HepG2 (cell line): ENCODE measurements at regions not wholly inside any gene's neighbourhood (a gene's known extent, or its start where the extent isn't known, plus 50 kb on each side); places are given as distances from the start of the nearest gene placed in this dataset.

Source experiments
- ATAC-seq: fragments of 200-7000 bp; cut with Tn5 transposase; 3 replicates; pipeline ENCODE4 v1.9.1; 2020; ENCODE audit warnings: mild to moderate bottlenecking, moderate library complexity
- BruUV-seq: library from RNA; stranded (reverse); fragments of 400-500 nt; replicated peaks from 2 replicates; lab custom pipeline; 2021; lab: Mats Ljungman, UMichigan
- CTCF ChIA-PET: fragments of 300-600 bp; formaldehyde crosslinking; extraction: SDS; loops from one replicate; lab custom pipeline; 2021; ENCODE audit warnings: low total read pairs, inconsistent platforms, low intra/inter-chr PET ratio; lab: Yijun Ruan, JAX
- POLR2A ChIA-PET: fragments of 350-600 bp; sonication (Branson Sonifier 250); formaldehyde crosslinking; loops from one replicate; lab custom pipeline; 2020; ENCODE audit warnings: antibody characterized with exemption, inconsistent platforms; lab: Yijun Ruan, JAX
- DNase-seq: peaks from one replicate; pipeline ENCODE4 v3.0.0-alpha.2; 2015; ENCODE audit warnings: low spot score
- FAIRE-seq: peaks from 3 replicates; lab custom pipeline; 2011; peaks lifted over from hg19 to GRCh38; lab: Jason Lieb, UNC
- H2AFZ ChIP-seq: one replicate; pipeline ENCODE4 v1.6.1; 2011; ENCODE audit warnings: low read length, inconsistent platforms
- H3K27ac ChIP-seq: fragments of 300-600 bp; 3 replicates; pipeline ENCODE4 v1.8.0; 2011; ENCODE audit warnings: mixed run types, mild to moderate bottlenecking, mixed read lengths, low read length, inconsistent platforms; ENCODE audit not compliant: insufficient read depth; ENCODE audit errors: extremely low read length
- H3K27me3 ChIP-seq, 2 experiments: fragments of 200-600 bp in 1 of 2; 2 replicates in 1 of 2; 3 replicates in 1 of 2; pipeline versions ENCODE4 v1.6.0 to v1.8.0; 2011; ENCODE audit warnings: low read length in 2 of 2, mild to moderate bottlenecking in 2 of 2, moderate library complexity in 2 of 2, inconsistent platforms in 1 of 2; ENCODE audit not compliant: insufficient read depth in 2 of 2, control insufficient read depth in 1 of 2
- H3K36me3 ChIP-seq, 2 experiments: fragments of 200-600 bp in 1 of 2; replicated peaks in 1 of 2; 2 replicates in 1 of 2; 3 replicates in 1 of 2; pipeline versions ENCODE4 v1.5.1 to v1.8.0; 2011; ENCODE audit warnings: low read length in 2 of 2, inconsistent platforms in 1 of 2; ENCODE audit not compliant: insufficient read depth in 2 of 2, control insufficient read depth in 1 of 2
- H3K4me1 ChIP-seq: 2 replicates; pipeline ENCODE4 v1.5.1; 2012; ENCODE audit warnings: low read length, inconsistent platforms; ENCODE audit not compliant: insufficient read depth
- H3K4me2 ChIP-seq: 2 replicates; pipeline ENCODE4 v1.6.0; 2011; ENCODE audit warnings: low read depth, low read length, inconsistent platforms
- H3K4me3 ChIP-seq, 3 experiments: fragments of 200-600 bp in 1 of 3; sonication (generic), shearing (Covaris generic) in 1 of 3; replicated peaks in 1 of 3; 2 replicates each; pipeline ENCODE4 v1.5.1; 2011 to 2016; ENCODE audit warnings: low read length in 3 of 3, inconsistent platforms in 2 of 3, low read depth in 2 of 3, mild to moderate bottlenecking in 2 of 3, control low read depth in 1 of 3, mixed read lengths in 1 of 3; ENCODE audit not compliant: insufficient read depth in 1 of 3
- H3K79me2 ChIP-seq: one replicate; pipeline ENCODE4 v1.6.1; 2011; ENCODE audit warnings: low read length, inconsistent platforms; ENCODE audit not compliant: insufficient read depth
- H3K9ac ChIP-seq: 2 replicates; pipeline ENCODE4 v1.6.0; 2011; ENCODE audit warnings: mild to moderate bottlenecking, low read depth, low read length, inconsistent platforms; ENCODE audit not compliant: insufficient read depth
- H3K9me3 ChIP-seq: 2 replicates; pipeline ENCODE4 v1.5.1; 2012; ENCODE audit warnings: mild to moderate bottlenecking, low read length
- H4K20me1 ChIP-seq: 2 replicates; pipeline ENCODE4 v1.6.0; 2011; ENCODE audit warnings: inconsistent platforms, mild to moderate bottlenecking, low read length, moderate library complexity; ENCODE audit not compliant: insufficient read depth
- BRF2 ChIP-seq: sonication (generic); formaldehyde crosslinking; IDR thresholded peaks from 2 replicates; pipeline ENCODE4 v1.8.1; 2022; ENCODE audit warnings: mild to moderate bottlenecking, missing genetic modification reagents
- MAFK ChIP-seq, 2 experiments: IDR thresholded peaks in 1 of 2; conservative IDR thresholded peaks in 1 of 2; 2 replicates each; pipeline ENCODE4 v1.6.1; 2011; ENCODE audit warnings: improper control_type of control experiment in 2 of 2, low read length in 2 of 2
- MBNL3 ChIP-seq: fragments of 250-450 bp; sonication (Bioruptor Pico); conservative IDR thresholded peaks from 2 replicates; pipeline ENCODE4 v1.8.0; 2022; ENCODE audit warnings: mild to moderate bottlenecking, inconsistent platforms
- SMC3 ChIP-seq: IDR thresholded peaks from 2 replicates; pipeline ENCODE4 v1.6.1; 2011; ENCODE audit warnings: low read length, improper control_type of control experiment
- STAT6 ChIP-seq: sonication (generic); formaldehyde crosslinking; IDR thresholded peaks from 2 replicates; pipeline ENCODE4 v1.4.0; 2020; ENCODE audit warnings: missing genetic modification reagents, mild to moderate bottlenecking, borderline replicate concordance
- TEAD2 ChIP-seq: sonication (generic); formaldehyde crosslinking; IDR thresholded peaks from 2 replicates; pipeline ENCODE4 v1.9.0; 2021; ENCODE audit warnings: missing genetic modification reagents
- ZNF142 ChIP-seq: sonication (generic); formaldehyde crosslinking; IDR thresholded peaks from 2 replicates; pipeline ENCODE4 v1.4.0; 2020; ENCODE audit warnings: missing genetic modification reagents
- ZNF746 ChIP-seq: sonication (generic); formaldehyde crosslinking; IDR thresholded peaks from 2 replicates; pipeline ENCODE4 v1.8.0; 2022; ENCODE audit warnings: mild to moderate bottlenecking, missing genetic modification reagents
- WGBS: methylation state at CpG from one replicate; pipeline ENCODE4 v1.1.6; 2017; ENCODE audit warnings: low lambda C conversion rate; 5-methylcytosine and 5-hydroxymethylcytosine counted together
- in situ Hi-C: cut with HindIII; loops from 2 replicates; pipeline ENCODE4 v1.10.0; 2017; ENCODE audit warnings: low pct_unique_long_range_greater_than_20kb; ENCODE audit not compliant: extremely low pct_ligation_motif_present
- intact Hi-C: fragments of 100-400 bp; cut with micrococcal nuclease; formaldehyde crosslinking; loops from one replicate; pipeline ENCODE4 v1.10.0; 2022; ENCODE audit not compliant: unreplicated experiment

GRCh38 chr3:157861076-157861765, 245.0 kb downstream of the SHOX2 start:
- DNase-seq (no peak), ATAC-seq (no peak), FAIRE-seq (no peak)
- Histone ChIP-seq H3K4me3 (no peak overlapping the region), H3K27ac (no peak overlapping the region), H2AFZ (no peak overlapping the region), H3K4me1 (no peaks in the 10 kb centered on the region), H3K9me3 (no peaks in the 10 kb centered on the region), H3K36me3 (no peaks in the 10 kb centered on the region), H4K20me1 (no peaks in the 10 kb centered on the region), H3K9ac (no peak overlapping the region), H3K79me2 (no peaks in the 10 kb centered on the region), H3K4me2 (no peak overlapping the region), H3K27me3 (no peaks in the 10 kb centered on the region; a peak in 1 of 5 replicates)
- CTCF ChIA-PET, result no interaction called here
- POLR2A ChIA-PET, result no interaction called here
- WGBS, result 1% methylated on average over 4 of the region's 4 CpGs
- TF ChIP-seq MAFK (conservative IDR thresholded peaks at IDR 0.05 in 1 of 2, IDR thresholded peaks at IDR 0.05 in 1 of 2; ENCODE audit: low read length in 2 of 2) (peak; percentile 22 to 51; a peak in 2 of 4 replicates), TEAD2 (CRISPR knock-in tag) (no peak)
- intact Hi-C loops (no loop called here), in situ Hi-C loops (loop anchor here (10.0 kb wide), 3 partner anchors 454 to 674 kb away; no protein-coding TSS in a partner anchor)
- no TSS peak for BruUV-seq

- no peak overlapping the region for H2AFZ ChIP-seq
- no peak overlapping the region for H3K4me3 ChIP-seq
- H3K4me1 ChIP-seq, result no peaks in the 10 kb centered on the region
- no peaks in the 10 kb centered on the region for H3K9me3 ChIP-seq
- no peaks in the 10 kb centered on the region for H3K79me2 ChIP-seq
- intact Hi-C loops (no loop called here), in situ Hi-C loops (no loop called here)
- H4K20me1 ChIP-seq, result no peaks in the 10 kb centered on the region
- DNase-seq (no peak), FAIRE-seq (no peak), ATAC-seq (no peak)
- H3K36me3 ChIP-seq, result no peaks in the 10 kb centered on the region
- no peak overlapping the region for H3K9ac ChIP-seq
- WGBS, result 0% methylated on average over 2 of the region's 2 CpGs
- no peaks in the 10 kb centered on the region; a peak in 1 of 5 replicates for H3K27me3 ChIP-seq
- no peak overlapping the region for H3K27ac ChIP-seq
- POLR2A ChIA-PET, result no interaction called here
- no TSS peak for BruUV-seq
- CTCF ChIA-PET, result no interaction called here
- H3K4me2 ChIP-seq, result no peak overlapping the region
- no peak for TF ChIP-seq SMC3
- TF ChIP-seq BRF2 (CRISPR knock-in tag), result no peak
- TF ChIP-seq ZNF142 (CRISPR knock-in tag), result no peak
- TF ChIP-seq ZNF746 (CRISPR knock-in tag), result no peak
- no peak for TF ChIP-seq STAT6 (CRISPR knock-in tag)
- TF ChIP-seq MBNL3 (CRISPR knock-in tag), result no peak
Measured at GRCh38 chr3:157859541-157859940, 246.7 kb downstream of the SHOX2 start.
